Endothelial cell of umbilical vein (primary cell): ENCODE measurements at regions not wholly inside any gene's neighbourhood (a gene's known extent, or its start where the extent isn't known, plus 50 kb on each side); places are given as distances from the start of the nearest gene placed in this dataset.

Experiments used
- CTCF ChIP-seq, 2 donors: IDR thresholded peaks; 1 replicate in 1 of 2; 2 replicates in 1 of 2; pipeline ENCODE4 v1.5.1; 2011; ENCODE audit warnings: low read length in 2 of 2, mild to moderate bottlenecking in 2 of 2, moderate library complexity in 2 of 2, control low read depth in 1 of 2, inconsistent platforms in 1 of 2, low read depth in 1 of 2; ENCODE audit not compliant: insufficient read depth in 1 of 2; ENCODE audit errors: extremely low read depth in 1 of 2
- EZH2 ChIP-seq: IDR thresholded peaks from 2 replicates; pipeline ENCODE4 v1.6.1; 2012; ENCODE audit warnings: borderline replicate concordance, low read depth, mild to moderate bottlenecking, moderate library complexity, low read length, inconsistent platforms; ENCODE audit not compliant: severe bottlenecking
- POLR2A ChIP-seq: IDR thresholded peaks from 2 replicates; pipeline ENCODE4 v1.6.1; 2012; ENCODE audit warnings: low read depth, mild to moderate bottlenecking, control low read depth, low read length
- POLR2AphosphoS5 ChIP-seq: IDR thresholded peaks from 2 replicates; pipeline ENCODE4 v1.6.1; 2012; ENCODE audit warnings: low read depth, mild to moderate bottlenecking, control low read depth, low read length, moderate library complexity; ENCODE audit not compliant: insufficient read depth

- TF ChIP-seq CTCF (IDR thresholded peaks at IDR 0.05; ENCODE audit: extremely low read depth in 1 of 2, insufficient read depth in 1 of 2, low read depth in 1 of 2, low read length in 2 of 2): no peak
- TF ChIP-seq POLR2A: no peak
- TF ChIP-seq POLR2AphosphoS5: no peak
- no peak for TF ChIP-seq EZH2
Measured at GRCh38 chr12:131347345-131347714, 363.6 kb upstream of the SFSWAP start.
